AG09309 (cell line): ENCODE measurements at regions not wholly inside any gene's neighbourhood (a gene's known extent, or its start where the extent isn't known, plus 50 kb on each side); places are given as distances from the start of the nearest gene placed in this dataset.

ENCODE experiments used
- DNase-seq: peaks from one replicate; pipeline ENCODE4 v3.0.0-alpha.2; 2010; ENCODE audit warnings: low read depth
- H3K4me3 ChIP-seq: 2 replicates; pipeline ENCODE4 v1.5.1; 2011; ENCODE audit warnings: mild to moderate bottlenecking, low read depth, low read length, moderate library complexity; ENCODE audit not compliant: control insufficient read depth
- CTCF ChIP-seq: IDR thresholded peaks from 2 replicates; pipeline ENCODE4 v1.5.1; 2011; ENCODE audit warnings: mild to moderate bottlenecking, low read depth, low read length, inconsistent platforms; ENCODE audit not compliant: insufficient read depth, control insufficient read depth; ENCODE audit errors: missing control alignments

- H3K4me3 ChIP-seq: no peak overlapping the region
- DNase-seq: no peak
- no peak for TF ChIP-seq CTCF
These were observed 199.4 kb downstream of the ESM1 start for GRCh38 chr5:54785729-54786591.

- DNase-seq: no peak
- H3K4me3 ChIP-seq: no peak overlapping the region
- TF ChIP-seq CTCF: no peak
These were observed 206.6 kb downstream of the ESM1 start for GRCh38 chr5:54778783-54779182.

GRCh38 chr5:54775645-54776044, 209.7 kb downstream of the ESM1 start:
- DNase-seq: no peak
- no peak for TF ChIP-seq CTCF
- H3K4me3 ChIP-seq: no peak overlapping the region

GRCh38 chr5:54774281-54775170, 210.9 kb downstream of the ESM1 start:
- no peak for DNase-seq
- no peak for TF ChIP-seq CTCF
- H3K4me3 ChIP-seq: no peak overlapping the region

- TF ChIP-seq CTCF: no peak
- no peak overlapping the region for H3K4me3 ChIP-seq
- DNase-seq: no peak
These were observed 212.7 kb downstream of the ESM1 start for GRCh38 chr5:54772684-54773083.

GRCh38 chr5:54772231-54772630, 213.2 kb downstream of the ESM1 start:
- no peak for DNase-seq
- H3K4me3 ChIP-seq: no peak overlapping the region
- TF ChIP-seq CTCF: no peak
